BLaER1 (cell line): ENCODE measurements at regions not wholly inside any gene's neighbourhood (a gene's known extent, or its start where the extent isn't known, plus 50 kb on each side); places are given as distances from the start of the nearest gene placed in this dataset.

ENCODE experiments used
- H3K27ac ChIP-seq: shearing (Covaris generic); formaldehyde crosslinking; 2 replicates; pipeline ENCODE4 v1.8.1; 2022
- H3K27me3 ChIP-seq: shearing (Covaris generic); formaldehyde crosslinking; 2 replicates; pipeline ENCODE4 v1.8.1; 2022
- H3K36me3 ChIP-seq: shearing (Covaris generic); formaldehyde crosslinking; 2 replicates; pipeline ENCODE4 v1.8.1; 2022
- H3K4me1 ChIP-seq: shearing (Covaris generic); formaldehyde crosslinking; 2 replicates; pipeline ENCODE4 v1.8.1; 2022
- H3K4me2 ChIP-seq: shearing (Covaris generic); formaldehyde crosslinking; 2 replicates; pipeline ENCODE4 v1.8.1; 2022
- H3K4me3 ChIP-seq: shearing (Covaris generic); formaldehyde crosslinking; 2 replicates; pipeline ENCODE4 v1.8.1; 2022
- H3K9ac ChIP-seq: shearing (Covaris generic); formaldehyde crosslinking; 2 replicates; pipeline ENCODE4 v1.8.1; 2022
- H3K9me3 ChIP-seq: shearing (Covaris generic); formaldehyde crosslinking; 2 replicates; pipeline ENCODE4 v1.8.1; 2022
- H4K20me1 ChIP-seq: shearing (Covaris generic); formaldehyde crosslinking; 2 replicates; pipeline ENCODE4 v1.8.1; 2022
- Cebpa-rat ChIP-seq: shearing (Covaris generic); IDR thresholded peaks from 2 replicates; pipeline ENCODE4 v1.8.1; 2022

DNA sequence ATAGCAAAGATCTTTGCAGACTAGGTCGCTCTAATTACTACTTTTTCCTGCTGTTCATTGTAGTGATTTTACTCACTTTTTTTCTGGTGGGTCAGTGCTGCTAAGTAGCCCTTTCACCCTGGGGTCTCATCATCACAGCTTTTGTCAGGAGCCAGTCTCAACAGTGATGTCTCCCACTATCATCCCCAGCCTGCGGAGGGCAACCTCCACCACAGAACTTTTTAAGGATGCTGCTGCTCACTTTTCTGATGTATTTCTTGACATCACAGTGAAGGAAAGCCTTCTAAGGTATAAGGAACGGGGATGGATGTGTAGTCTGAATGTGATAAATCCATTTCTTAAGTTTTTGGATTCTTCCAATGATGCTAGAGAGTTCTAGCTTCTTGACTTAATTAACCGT lies 242.5 kb upstream of the RIOK2 start:
- H4K20me1 ChIP-seq, result no peaks in the 10 kb centered on the region
- no peak overlapping the region for H3K9ac ChIP-seq
- H3K27ac ChIP-seq, result no peak overlapping the region
- H3K27me3 ChIP-seq, result no peaks in the 10 kb centered on the region
- no peaks in the 10 kb centered on the region for H3K4me1 ChIP-seq
- no peak overlapping the region for H3K4me3 ChIP-seq
- H3K4me2 ChIP-seq, result no peak overlapping the region
- no peaks in the 10 kb centered on the region for H3K9me3 ChIP-seq
- no peaks in the 10 kb centered on the region for H3K36me3 ChIP-seq
- TF ChIP-seq Cebpa-rat, result no peak

DNA sequence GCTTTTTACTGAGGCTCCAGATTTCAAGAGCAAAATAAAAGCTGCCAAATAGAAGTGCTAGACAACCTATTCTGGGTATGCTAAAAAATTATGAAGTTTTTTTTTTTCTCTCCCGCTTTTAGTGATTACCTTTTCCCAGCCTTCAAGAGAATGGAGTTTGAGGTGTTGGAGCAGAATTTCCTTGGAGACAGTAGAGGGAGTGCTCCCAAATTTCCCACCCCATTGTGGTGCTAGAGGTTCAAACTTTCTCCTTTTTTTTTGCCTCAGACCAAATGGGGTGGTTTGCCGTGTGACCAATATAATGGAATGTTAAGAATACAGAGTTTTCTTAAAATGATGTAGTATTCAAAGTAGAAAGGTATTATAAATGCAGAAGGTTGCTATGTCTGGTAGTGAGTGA lies 244.2 kb upstream of the RIOK2 start:
- Histone ChIP-seq H3K27ac (no peak overlapping the region), H3K9me3 (no peaks in the 10 kb centered on the region), H3K4me2 (no peak overlapping the region), H3K4me1 (no peaks in the 10 kb centered on the region), H3K4me3 (no peak overlapping the region), H3K36me3 (no peaks in the 10 kb centered on the region), H3K9ac (no peak overlapping the region), H4K20me1 (no peaks in the 10 kb centered on the region), H3K27me3 (no peaks in the 10 kb centered on the region)
- no peak for TF ChIP-seq Cebpa-rat

DNA sequence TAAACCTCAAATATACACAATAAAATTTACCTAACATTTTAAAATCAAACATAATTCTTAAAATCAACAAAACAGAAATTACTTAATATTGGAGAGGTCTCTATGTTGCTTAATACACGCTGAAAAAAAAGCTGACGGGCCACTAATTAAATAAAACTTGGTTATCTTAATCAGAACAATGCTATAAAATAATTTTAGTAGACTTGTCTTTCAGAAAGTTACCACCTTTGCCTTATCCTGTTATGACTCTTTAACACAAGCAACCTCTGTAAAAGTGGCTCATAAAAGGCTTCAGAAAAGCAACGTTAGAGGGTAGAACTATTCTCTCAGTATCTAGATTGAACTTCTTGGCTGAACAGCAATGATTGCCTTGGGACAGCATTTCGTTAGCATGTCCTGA lies 251.0 kb upstream of the RIOK2 start:
- Histone ChIP-seq H3K4me2 (no peak overlapping the region), H3K4me1 (no peaks in the 10 kb centered on the region), H3K9ac (no peak overlapping the region), H4K20me1 (no peaks in the 10 kb centered on the region), H3K27ac (no peak overlapping the region), H3K9me3 (no peaks in the 10 kb centered on the region), H3K27me3 (no peaks in the 10 kb centered on the region), H3K4me3 (no peak overlapping the region), H3K36me3 (no peaks in the 10 kb centered on the region)
- no peak for TF ChIP-seq Cebpa-rat

DNA sequence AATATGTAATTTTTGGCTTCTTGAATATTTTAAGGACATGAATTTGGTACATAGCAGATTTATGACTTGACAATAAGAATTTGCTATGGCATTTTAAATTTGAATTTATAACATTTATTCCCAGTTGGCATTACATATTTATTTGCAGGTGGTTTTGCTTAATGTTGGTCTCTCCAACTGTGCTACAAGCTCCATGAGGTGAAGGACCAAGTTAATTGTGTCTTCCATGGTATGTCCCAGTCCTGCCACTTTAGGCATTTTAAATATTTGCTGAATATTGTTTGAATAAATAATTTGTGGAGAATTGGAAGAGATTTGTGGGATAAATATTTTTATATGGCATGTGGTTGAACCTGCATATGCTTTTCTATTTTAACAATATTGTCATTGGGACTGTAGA lies 253.4 kb upstream of the RIOK2 start:
- Histone ChIP-seq H3K27ac (no peak overlapping the region), H4K20me1 (no peaks in the 10 kb centered on the region), H3K4me2 (no peak overlapping the region), H3K9me3 (no peaks in the 10 kb centered on the region), H3K27me3 (no peaks in the 10 kb centered on the region), H3K36me3 (no peaks in the 10 kb centered on the region), H3K4me1 (no peaks in the 10 kb centered on the region), H3K4me3 (no peak overlapping the region), H3K9ac (no peak overlapping the region)
- TF ChIP-seq Cebpa-rat, result no peak

DNA sequence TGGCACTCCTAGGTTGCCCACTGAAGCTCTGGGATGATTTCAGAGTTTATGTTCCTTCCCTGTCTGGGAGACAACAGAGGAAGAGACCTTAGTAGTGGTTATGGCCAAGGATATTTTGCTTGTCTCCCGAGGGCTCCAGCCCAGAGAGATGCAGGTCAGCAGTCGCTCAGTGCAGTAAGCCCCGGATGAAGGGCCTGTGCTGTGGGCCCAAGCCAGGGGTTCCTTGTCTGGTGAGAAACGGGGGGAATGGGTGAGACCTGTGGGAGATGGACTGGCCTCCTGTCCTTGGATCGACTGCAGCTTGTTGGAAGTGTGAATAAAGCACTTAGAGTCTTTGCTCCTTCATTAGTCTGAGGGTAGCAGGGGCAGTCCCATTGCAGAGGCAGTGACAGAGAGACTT lies 260.7 kb upstream of the RIOK2 start:
- H4K20me1 ChIP-seq, result no peaks in the 10 kb centered on the region
- no peak overlapping the region for H3K27ac ChIP-seq
- H3K27me3 ChIP-seq, result no peaks in the 10 kb centered on the region
- peaks cover 26% of the 10 kb centered on the region for H3K9me3 ChIP-seq
- H3K4me1 ChIP-seq, result no peaks in the 10 kb centered on the region
- H3K4me3 ChIP-seq, result no peak overlapping the region
- no peak overlapping the region for H3K9ac ChIP-seq
- no peak for TF ChIP-seq Cebpa-rat
- no peak overlapping the region for H3K4me2 ChIP-seq
- H3K36me3 ChIP-seq, result no peaks in the 10 kb centered on the region

DNA sequence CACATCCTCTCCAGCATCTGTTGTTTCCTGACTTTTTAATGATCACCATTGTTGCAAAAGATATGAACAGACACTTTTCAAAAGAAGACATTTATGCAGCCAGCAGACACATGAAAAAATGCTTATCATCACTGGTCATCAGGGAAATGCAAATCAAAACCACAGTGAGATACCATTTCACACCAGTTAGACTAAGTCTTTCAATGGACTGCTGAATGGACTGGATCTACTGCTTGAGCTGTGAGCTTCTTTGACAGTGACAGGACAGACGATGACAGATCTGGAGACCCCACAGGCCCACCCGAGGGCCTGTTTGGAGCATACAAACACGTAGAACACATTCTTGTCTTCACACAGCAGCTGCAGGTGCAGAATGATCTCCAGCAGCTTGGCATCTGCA lies 266.1 kb upstream of the RIOK2 start:
- H3K36me3 ChIP-seq, result no peaks in the 10 kb centered on the region

DNA sequence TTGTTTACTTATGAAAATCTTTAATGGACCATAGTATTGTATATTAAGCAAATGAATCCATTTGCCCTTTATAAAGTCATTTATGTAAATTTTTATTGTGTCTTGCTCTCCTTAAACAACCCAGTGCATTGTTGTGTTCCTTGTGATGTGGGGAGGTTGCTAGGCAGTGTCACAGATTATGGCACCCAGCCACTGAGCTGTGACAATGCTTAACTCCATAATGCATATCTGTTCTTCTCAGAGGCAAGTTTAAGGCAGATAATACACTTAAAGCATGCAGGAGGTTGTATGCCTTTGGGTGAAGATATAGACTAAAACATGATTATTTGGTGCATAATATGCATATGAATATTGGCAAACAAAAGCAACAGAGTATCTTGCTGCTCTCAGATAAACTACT lies 269.6 kb upstream of the RIOK2 start:
- Histone ChIP-seq H3K9ac (no peak overlapping the region), H3K27me3 (no peaks in the 10 kb centered on the region), H3K36me3 (no peaks in the 10 kb centered on the region), H3K4me3 (no peak overlapping the region), H3K9me3 (no peaks in the 10 kb centered on the region), H3K27ac (no peak overlapping the region), H3K4me1 (no peaks in the 10 kb centered on the region), H4K20me1 (no peaks in the 10 kb centered on the region), H3K4me2 (no peak overlapping the region)
- TF ChIP-seq Cebpa-rat, result no peak

More for the DNA sequence above, 266.1 kb upstream of the RIOK2 start:
- no peak overlapping the region for H3K4me2 ChIP-seq
- H3K9me3 ChIP-seq, result peaks cover 18% of the 10 kb centered on the region
- H4K20me1 ChIP-seq, result no peaks in the 10 kb centered on the region
- no peak overlapping the region for H3K27ac ChIP-seq
- H3K4me3 ChIP-seq, result no peak overlapping the region
- TF ChIP-seq Cebpa-rat, result no peak
- H3K27me3 ChIP-seq, result no peaks in the 10 kb centered on the region
- no peak overlapping the region for H3K9ac ChIP-seq
- no peaks in the 10 kb centered on the region for H3K4me1 ChIP-seq

DNA sequence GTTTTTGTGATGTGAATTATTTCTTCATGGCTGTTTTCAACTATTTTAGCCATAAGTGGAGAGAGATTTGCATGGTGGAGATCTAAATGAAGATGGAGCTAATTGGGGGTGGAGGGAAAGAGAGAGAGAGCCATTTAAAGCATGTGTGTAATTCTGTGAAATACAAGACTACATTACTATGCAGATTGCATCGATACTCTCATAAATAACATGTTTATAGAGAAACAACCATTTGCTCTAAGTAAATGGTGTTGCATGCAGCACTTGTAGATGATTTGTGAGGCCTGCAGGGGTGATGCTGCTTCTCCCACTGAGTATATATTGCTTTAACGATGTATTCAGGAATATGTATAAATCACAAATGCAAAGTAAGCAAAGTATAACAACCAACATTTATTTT lies 270.2 kb upstream of the RIOK2 start:
- Histone ChIP-seq H3K4me1 (no peaks in the 10 kb centered on the region), H3K4me2 (no peak overlapping the region), H3K9ac (no peak overlapping the region), H3K36me3 (no peaks in the 10 kb centered on the region), H3K4me3 (no peak overlapping the region), H3K9me3 (no peaks in the 10 kb centered on the region), H3K27ac (no peak overlapping the region), H3K27me3 (no peaks in the 10 kb centered on the region), H4K20me1 (no peaks in the 10 kb centered on the region)
- no peak for TF ChIP-seq Cebpa-rat

DNA sequence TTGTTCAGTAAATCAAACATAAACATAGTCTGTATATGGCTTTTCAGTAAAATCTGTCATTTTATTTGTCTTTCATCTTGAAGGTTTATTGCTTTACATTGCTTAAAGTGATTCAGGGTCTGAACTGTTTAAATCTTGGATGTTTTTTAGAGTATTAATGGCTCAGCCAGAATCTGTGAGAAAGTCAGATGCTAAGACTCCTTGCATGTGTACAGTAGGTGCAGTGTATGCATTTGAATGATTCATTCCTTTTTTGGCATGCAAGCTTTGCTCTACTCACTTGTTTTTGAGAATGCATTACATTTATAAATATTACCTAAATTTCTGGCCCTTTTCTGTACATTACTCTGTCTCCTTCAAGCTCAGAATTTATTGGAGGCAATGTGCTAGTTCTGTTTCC lies 271.0 kb upstream of the RIOK2 start:
- H3K4me3 ChIP-seq, result no peak overlapping the region
- H3K4me1 ChIP-seq, result no peaks in the 10 kb centered on the region
- H3K9ac ChIP-seq, result no peak overlapping the region
- no peak overlapping the region for H3K4me2 ChIP-seq
- H3K9me3 ChIP-seq, result no peaks in the 10 kb centered on the region
- H4K20me1 ChIP-seq, result no peaks in the 10 kb centered on the region
- no peak overlapping the region for H3K27ac ChIP-seq
- no peak for TF ChIP-seq Cebpa-rat
- no peaks in the 10 kb centered on the region for H3K27me3 ChIP-seq
- H3K36me3 ChIP-seq, result no peaks in the 10 kb centered on the region

DNA sequence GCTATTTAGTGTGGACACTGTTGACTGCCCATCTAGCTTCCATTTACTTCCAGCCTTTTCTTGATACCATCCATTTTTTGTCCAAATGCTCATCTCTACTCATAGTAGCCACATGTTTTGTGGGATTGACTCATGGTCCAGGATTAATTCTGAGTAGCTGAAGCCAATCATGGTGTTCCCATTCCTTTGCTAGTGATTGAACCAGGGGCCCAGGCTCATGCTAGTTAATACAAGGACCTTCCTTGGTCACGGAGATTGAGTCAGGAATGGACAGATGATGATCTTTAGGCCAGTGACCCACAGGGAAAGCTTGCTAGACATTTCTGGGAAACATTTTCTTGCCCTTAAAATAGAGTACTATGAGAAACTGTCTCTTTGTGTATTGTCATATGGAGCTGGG lies 272.9 kb upstream of the RIOK2 start:
- Histone ChIP-seq H3K4me2 (no peak overlapping the region), H4K20me1 (no peaks in the 10 kb centered on the region), H3K36me3 (no peaks in the 10 kb centered on the region)

DNA sequence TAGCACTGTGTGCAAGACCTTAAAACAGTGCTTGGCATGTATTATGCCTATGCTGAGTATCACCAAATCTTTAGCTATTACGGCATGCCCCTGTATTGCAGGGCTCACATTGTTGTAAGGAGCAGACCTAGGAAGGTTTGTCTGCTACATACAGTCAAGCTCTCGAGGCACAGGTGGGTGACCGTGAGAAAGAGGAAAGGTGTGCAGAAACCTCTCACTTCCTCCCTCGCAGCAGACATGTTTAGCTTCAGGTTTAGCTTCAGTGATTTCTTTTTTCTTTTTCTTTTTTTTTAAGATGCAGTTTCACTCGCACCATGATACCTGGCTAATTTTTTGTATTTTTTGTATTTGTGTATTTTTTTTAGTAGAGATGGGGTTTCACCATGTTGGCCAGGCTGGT lies 275.8 kb upstream of the RIOK2 start:
- Histone ChIP-seq H3K27me3 (no peaks in the 10 kb centered on the region), H4K20me1 (no peaks in the 10 kb centered on the region), H3K4me3 (no peak overlapping the region), H3K4me1 (no peaks in the 10 kb centered on the region), H3K9me3 (no peaks in the 10 kb centered on the region), H3K27ac (no peak overlapping the region), H3K36me3 (no peaks in the 10 kb centered on the region), H3K9ac (no peak overlapping the region), H3K4me2 (no peak overlapping the region)
- no peak for TF ChIP-seq Cebpa-rat

More for the DNA sequence above, 272.9 kb upstream of the RIOK2 start:
- Histone ChIP-seq H3K9ac (no peak overlapping the region), H3K27me3 (no peaks in the 10 kb centered on the region), H3K27ac (no peak overlapping the region), H3K9me3 (no peaks in the 10 kb centered on the region), H3K4me3 (no peak overlapping the region), H3K4me1 (no peaks in the 10 kb centered on the region)
- TF ChIP-seq Cebpa-rat, result no peak
